ENCODE measurements at regions not wholly inside any gene's neighbourhood (a gene's known extent, or its start where the extent isn't known, plus 50 kb on each side); places are given as distances from the start of the nearest gene placed in this dataset.

- Histone ChIP-seq H2AFZ (ENCODE audit: low read length) (no peak overlapping the region), H3K79me2 (ENCODE audit: insufficient read depth, low read length) (no peaks in the 10 kb centered on the region), H3K4me2 (ENCODE audit: low read depth, low read length) (no peak overlapping the region), H3K4me3 (replicated peaks in 1 of 3; ENCODE audit: insufficient read depth in 1 of 3, low read depth in 2 of 3, low read length in 3 of 3) (no peak overlapping the region), H3K9me3 (ENCODE audit: low read length) (peaks cover 13% of the 10 kb centered on the region; the same call in 1 of the 2 replicates), H3K27ac (ENCODE audit: extremely low read length, insufficient read depth, low read length) (no peak overlapping the region), H4K20me1 (ENCODE audit: insufficient read depth, low read length) (no peaks in the 10 kb centered on the region), H3K36me3 (replicated peaks in 1 of 2; ENCODE audit: control insufficient read depth in 1 of 2, insufficient read depth in 2 of 2, low read length in 2 of 2) (no peaks in the 10 kb centered on the region), H3K27me3 (ENCODE audit: control insufficient read depth in 1 of 2, insufficient read depth in 2 of 2, low read length in 2 of 2) (no peaks in the 10 kb centered on the region), H3K4me1 (ENCODE audit: insufficient read depth, low read length) (no peaks in the 10 kb centered on the region), H3K9ac (ENCODE audit: insufficient read depth, low read depth, low read length) (no peak overlapping the region)
- intact Hi-C loops (cut with micrococcal nuclease; ENCODE audit: unreplicated experiment): no loop called here
- TF ChIP-seq BCL3 (CRISPR knock-in tag; IDR thresholded peaks at IDR 0.05) (no peak), MED1 (CRISPR knock-in tag; IDR thresholded peaks at IDR 0.05) (no peak), ZNF83 (CRISPR knock-in tag; IDR thresholded peaks at IDR 0.05; ENCODE audit: borderline replicate concordance) (no peak), ZNF512B (CRISPR knock-in tag; IDR thresholded peaks at IDR 0.05; ENCODE audit: borderline replicate concordance) (no peak), SIN3A (IDR thresholded peaks at IDR 0.05; ENCODE audit: borderline replicate concordance, low read depth, low read length) (no peak), RFX3 (CRISPR knock-in tag; IDR thresholded peaks at IDR 0.05) (no peak), ZNF160 (CRISPR knock-in tag; IDR thresholded peaks at IDR 0.05) (no peak), PLSCR1 (CRISPR knock-in tag; IDR thresholded peaks at IDR 0.05; ENCODE audit: borderline replicate concordance) (no peak), RXRA (CRISPR knock-in tag; IDR thresholded peaks at IDR 0.05) (no peak), ZIK1 (CRISPR knock-in tag; IDR thresholded peaks at IDR 0.05; ENCODE audit: borderline replicate concordance, low read depth) (no peak), ZNF20 (CRISPR knock-in tag; IDR thresholded peaks at IDR 0.05) (no peak), MNT (IDR thresholded peaks at IDR 0.05) (no peak), SALL1 (CRISPR knock-in tag; IDR thresholded peaks at IDR 0.05) (no peak), KDM5A (IDR thresholded peaks at IDR 0.05; ENCODE audit: borderline replicate concordance, low read length) (no peak), ZNF24 (IDR thresholded peaks at IDR 0.05) (no peak), RBAK (CRISPR knock-in tag; IDR thresholded peaks at IDR 0.05) (no peak), ZBTB42 (CRISPR knock-in tag; IDR thresholded peaks at IDR 0.05) (no peak), DNMT1 (CRISPR knock-in tag; IDR thresholded peaks at IDR 0.05) (no peak), KDM1A (CRISPR knock-in tag; IDR thresholded peaks at IDR 0.05) (no peak), ZNF713 (CRISPR knock-in tag; IDR thresholded peaks at IDR 0.05) (no peak)
- ATAC-seq (no peak), DNase-seq (ENCODE audit: low spot score) (no peak), FAIRE-seq (no peak)
- no TSS peak for BruUV-seq (replicated peaks)
- 0% methylated on average over 2 of the region's 2 CpGs for whole genome bisulfite sequencing (ENCODE audit: low lambda C conversion rate)
- POLR2A ChIA-PET: no interaction called here
- CTCF ChIA-PET (ENCODE audit: low intra/inter-chr PET ratio, low total read pairs): no interaction called here
- in situ Hi-C loops (cut with HindIII; ENCODE audit: extremely low pct_ligation_motif_present, low pct_unique_long_range_greater_than_20kb): no loop called here
These were observed 276.1 kb downstream of the NEBL start for GRCh38 chr10:20620981-20621380.

Data from HepG2 (cell line).